ENCODE measurements at regions not wholly inside any gene's neighbourhood (a gene's known extent, or its start where the extent isn't known, plus 50 kb on each side); places are given as distances from the start of the nearest gene placed in this dataset.

DNA sequence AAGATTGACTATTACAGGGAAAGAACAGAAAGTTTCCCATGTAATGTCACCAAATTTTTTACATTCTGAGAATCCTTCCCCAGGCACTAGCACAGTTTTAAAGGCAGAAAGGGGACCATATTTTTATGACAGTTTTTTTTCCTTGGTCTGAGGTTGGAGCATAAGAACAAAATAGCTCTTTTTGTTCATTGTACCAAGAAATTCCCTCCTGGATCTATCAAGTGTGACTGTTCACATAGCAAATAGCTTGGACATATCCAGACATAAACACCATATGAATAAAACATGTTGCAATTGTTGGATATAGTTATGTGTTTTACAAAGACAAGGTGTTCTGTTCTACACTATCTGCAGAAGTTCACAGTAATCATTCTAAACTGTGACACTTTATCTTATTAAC is 182.4 kb upstream of the ADGRL2 start:
- DNase-seq (ENCODE audit: low read depth), result no peak

DNA sequence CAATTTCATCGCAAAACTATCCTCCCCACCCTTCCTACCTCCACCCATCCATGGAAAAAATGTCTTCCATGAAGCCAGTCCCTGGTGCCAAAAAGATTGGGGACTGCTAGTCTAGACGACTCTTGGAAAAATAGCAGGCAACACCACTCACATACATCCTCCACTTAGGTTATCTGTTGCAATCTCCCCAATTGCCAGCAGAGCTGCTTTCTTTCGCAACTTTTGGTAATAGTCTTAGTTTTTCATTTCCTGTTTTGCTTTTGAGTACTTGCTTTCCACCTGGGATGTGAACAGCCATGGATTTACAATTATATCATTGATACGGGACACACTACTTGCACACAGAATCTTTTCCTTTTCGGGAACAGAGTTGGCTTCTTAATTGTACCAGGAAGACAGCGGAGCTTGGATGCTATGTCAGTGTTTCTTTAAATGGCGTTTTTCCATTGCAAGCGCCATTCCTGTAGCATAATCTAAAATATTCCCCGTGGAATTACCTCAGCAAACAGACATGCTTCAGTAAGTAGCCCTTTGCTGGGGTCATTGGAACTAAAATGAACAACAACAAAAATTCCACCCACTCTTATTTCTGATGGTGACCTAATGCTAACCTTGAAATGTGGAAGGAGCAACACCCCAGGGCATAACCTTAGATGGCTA is 183.3 kb upstream of the ADGRL2 start:
- no peak for DNase-seq (ENCODE audit: low read depth)

DNA sequence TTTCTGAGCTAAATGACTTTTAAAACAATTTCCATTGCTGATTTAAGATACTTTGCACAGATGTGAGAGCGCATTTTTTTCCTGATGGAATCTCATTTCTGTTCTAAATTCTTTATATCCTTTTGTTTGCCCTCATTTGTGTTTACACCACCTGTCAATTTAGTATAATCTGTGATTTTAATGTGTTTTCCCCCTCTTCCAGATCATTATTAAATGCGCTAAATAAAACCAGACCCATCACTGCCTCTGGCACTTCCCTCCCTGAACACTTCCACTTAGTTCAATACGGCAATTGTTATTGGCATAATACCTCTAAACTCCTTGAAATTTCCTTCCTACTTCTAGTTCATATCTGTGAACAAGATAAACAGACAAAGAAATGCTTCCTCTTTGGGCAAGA is 186.9 kb upstream of the ADGRL2 start:
- no peak for DNase-seq (ENCODE audit: low read depth)

DNA sequence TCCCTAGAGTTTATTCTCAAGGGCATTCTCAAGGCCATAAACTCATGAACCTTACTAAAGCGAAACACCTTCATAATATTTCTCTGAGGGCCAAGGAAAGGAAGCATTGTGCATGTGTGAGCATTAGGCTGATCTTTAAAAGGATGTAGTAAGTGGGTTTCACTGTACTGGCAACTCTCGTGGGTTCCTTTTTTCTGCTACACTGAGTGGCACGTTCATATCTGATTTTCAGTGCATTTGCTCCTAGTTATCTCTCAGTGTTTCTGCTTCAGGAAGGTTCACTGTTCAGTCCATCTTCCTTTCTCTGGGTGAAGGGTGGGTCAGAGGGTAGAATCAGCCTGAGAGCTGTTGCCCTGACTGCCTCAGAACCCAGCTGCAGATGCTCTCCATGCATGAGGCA is 192.8 kb upstream of the ADGRL2 start:
- no peak for DNase-seq (ENCODE audit: low read depth)

DNA sequence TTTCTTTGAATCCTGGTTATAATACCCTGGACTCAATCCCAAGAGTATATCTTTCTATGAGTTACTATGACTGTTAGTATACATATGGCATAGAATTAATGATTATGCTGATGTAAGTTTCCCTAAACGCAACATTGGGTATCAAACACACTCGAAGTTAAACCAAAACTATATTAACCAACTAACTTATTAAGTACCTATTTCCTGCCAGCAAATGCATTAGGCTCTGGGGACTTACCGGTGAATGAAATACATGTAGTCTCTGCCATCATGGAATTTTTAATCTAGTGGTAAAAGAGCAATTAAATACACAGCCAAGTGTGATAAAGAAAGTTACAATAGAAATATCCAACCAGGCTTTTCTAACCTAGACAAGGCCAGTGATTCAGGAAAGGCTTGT is 193.6 kb upstream of the ADGRL2 start:
- no peak for DNase-seq (ENCODE audit: low read depth)

DNA sequence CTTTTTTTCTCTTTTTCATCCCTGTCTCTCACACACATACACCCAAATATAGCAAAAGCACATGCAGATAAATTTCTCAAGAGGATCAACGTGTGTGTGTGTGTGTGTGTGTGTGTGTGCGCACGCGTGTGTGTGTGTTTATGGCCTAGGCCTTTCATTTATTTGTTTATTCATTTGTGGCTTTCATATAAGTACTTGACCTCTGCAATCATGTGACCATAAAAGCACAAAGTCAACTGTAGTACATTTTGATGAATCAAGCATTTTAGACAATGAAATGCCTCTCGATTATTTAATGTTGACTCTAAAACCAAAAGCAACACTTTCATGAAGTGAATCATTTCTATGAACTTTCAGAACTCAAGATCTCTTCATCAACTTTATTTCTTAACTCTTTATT is 194.1 kb upstream of the ADGRL2 start:
- DNase-seq (ENCODE audit: low read depth), result no peak

DNA sequence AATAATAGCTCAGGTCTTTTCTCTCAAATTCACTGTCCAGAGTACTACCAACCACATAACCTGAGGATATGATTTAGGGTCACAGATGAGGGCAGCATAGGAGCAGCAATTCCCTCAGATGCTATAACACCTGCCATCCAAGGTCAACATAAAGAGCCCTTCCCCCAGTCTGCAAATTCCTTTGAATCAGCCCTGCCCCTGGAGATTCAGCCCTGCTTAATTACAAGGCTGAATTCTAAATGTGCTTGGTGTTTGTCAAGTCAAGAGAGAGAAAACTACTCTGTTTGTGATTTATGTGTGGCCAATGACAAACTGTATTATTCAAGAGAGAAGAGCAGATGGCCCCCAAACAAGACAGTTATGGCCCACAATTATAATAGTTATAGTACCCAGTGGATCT is 195.7 kb upstream of the ADGRL2 start:
- DNase-seq (ENCODE audit: low read depth), result no peak

DNA sequence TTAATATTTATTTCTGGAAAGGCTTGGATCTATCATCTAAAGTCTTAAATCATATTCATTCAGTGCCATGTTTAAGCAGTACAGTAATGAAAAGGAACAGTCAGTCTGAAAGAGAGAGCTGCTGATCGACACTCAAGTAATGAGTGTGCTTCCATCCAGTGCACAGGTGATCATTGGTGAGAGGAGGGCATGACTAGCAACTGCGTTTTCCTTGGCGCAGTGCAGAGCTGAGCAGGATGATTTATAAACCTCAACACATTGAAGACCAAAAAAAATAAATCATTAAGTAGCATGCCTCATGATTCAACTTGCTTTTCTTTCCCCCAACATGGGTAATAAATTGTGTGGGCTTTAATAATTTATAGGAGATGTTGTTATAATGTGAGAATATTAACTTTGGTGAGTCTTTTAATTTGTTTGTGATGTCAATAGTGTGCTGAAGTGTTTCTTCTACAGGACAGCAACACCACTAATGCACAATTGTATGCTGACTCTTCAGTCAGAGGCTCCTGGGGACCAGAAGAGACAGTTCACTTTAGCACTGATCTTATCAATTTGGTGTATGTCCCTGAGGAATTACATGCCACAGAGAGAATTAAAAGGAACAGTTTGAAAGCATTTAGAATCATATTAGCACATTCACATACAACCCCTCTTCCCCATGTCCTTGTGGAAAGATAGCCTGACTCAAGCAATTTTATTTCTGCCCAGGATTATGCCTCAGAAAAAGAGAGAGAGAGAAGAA is 199.7 kb upstream of the ADGRL2 start:
- no peak for DNase-seq (ENCODE audit: low read depth)

DNA sequence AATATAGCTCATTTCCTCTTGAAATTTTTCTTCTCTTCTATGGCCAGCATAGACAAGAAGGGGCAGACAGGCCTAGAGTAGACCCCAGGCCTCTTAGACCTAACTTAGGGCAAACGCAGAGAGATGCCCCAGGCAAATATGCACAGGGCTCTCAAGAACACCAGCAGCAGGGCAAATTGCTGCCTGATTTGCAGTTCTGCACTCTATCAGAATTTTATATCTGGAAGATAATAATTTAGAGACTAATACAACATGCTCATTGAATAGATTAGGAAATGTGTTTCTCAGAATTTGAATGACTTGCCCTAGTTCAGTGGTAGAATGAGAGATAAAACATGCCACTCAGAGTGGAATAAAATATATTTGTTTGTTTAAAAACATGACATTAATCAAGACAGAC is 200.4 kb upstream of the ADGRL2 start:
- DNase-seq (ENCODE audit: low read depth), result no peak

DNA sequence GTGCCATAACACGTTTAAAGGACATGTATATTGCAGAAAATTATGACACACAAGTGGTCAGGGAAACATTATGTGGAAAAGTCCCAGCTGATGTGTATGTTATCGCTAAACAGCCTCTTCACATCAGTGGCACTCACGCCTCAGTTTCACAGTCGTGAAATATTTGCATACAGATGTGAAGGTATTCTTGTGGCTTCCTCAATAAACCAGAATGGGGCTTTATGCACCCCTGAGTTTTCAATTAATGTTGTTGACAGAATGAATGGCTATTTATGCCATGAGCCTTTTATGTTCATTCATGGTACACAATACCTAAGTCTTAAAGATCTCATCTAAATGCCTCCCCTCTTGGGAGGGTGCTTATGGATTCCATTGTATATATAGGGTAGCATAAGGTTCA is 202.1 kb upstream of the ADGRL2 start:
- no peak for DNase-seq (ENCODE audit: low read depth)

DNA sequence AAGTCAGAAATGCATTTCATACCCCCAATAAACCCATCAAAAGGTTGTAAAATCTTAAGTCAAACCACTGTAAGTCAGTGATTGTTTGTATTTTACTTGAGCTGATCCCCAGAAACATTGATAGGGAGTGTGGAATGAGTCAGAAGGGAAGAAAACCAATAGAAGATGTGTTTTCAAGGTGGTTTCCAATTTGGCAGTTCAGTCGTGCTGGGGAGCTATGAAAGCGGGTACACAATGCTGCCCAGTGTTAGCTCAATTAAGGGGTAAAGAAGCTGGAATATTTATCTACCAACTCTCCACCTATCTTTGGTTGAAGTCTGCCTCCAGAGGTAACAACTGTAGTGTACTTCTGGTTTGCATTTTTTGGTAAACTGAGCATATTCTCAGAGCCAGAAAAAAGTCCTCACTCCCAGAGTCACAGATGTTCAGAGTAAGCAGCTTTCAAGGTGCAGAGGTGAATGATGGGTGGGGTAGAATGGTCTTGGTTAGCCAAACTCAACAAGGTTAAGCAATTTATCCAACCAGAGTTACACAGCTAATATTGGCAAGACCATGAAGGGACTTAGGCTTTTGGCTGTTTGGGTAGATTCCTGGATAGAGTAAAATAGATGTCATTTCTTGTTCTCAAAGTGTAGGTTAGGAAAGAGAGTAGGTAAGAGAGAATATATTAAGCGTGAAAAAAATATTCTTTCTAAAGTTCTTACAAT is 202.9 kb upstream of the ADGRL2 start:
- no peak for DNase-seq (ENCODE audit: low read depth)

DNA sequence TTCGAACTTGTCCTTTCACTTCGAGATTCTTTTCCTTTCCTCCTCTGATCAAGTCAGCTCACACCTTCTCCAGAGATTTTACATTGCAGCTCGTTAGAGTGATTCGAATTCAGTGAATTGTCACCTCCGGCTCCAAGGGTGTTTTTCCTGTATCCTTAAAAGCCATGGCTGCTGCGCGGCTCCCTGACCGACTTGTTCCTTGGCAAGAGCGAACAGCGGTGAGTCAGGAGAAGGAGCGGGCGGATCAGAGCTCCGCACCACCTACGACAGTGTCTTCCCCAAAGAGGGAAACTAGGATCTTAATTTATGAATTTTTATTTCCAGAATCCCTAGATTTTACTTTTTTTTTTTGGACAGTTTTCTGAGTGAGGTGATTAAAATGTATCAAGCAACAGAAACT is 204.4 kb upstream of the ADGRL2 start:
- no peak for DNase-seq (ENCODE audit: low read depth)

DNA sequence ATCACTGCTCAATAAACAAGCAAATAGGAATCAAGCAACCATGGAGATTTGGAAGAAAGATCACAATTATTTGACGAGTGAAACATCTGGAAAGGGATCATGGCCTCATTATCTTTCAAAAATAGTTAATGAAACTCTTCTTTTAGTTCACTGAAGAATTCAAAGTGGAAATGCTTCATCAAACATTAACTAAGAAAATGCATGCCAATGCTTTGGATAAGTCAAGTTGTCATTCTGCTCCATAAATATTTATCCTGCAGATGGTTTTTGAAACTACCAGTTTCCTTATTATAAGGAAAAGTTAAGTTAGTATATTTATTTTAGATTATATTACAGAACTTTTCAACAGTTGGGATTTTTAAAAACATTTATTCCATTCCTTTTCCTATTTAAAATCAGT is 206.5 kb upstream of the ADGRL2 start:
- DNase-seq (ENCODE audit: low read depth), result no peak

DNA sequence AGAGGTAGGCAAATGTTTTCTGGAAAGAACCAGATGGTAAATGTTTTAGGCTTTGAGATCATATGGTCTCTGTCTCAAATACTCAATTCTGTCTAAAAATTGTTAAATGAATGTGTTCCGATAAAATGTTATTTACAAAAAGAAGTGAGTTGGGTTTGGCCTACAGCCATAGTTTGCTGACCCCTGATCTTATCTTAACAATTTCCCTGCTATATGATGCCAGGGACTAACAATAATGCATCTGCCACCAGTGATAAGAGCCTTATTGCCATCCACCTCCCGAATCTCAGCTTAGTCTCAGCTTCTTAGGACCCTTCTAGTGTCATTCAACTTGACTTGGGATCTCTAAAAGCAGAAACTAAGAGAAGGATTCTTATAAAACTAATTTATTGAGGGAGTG is 208.5 kb upstream of the ADGRL2 start:
- DNase-seq (ENCODE audit: low read depth), result no peak

DNA sequence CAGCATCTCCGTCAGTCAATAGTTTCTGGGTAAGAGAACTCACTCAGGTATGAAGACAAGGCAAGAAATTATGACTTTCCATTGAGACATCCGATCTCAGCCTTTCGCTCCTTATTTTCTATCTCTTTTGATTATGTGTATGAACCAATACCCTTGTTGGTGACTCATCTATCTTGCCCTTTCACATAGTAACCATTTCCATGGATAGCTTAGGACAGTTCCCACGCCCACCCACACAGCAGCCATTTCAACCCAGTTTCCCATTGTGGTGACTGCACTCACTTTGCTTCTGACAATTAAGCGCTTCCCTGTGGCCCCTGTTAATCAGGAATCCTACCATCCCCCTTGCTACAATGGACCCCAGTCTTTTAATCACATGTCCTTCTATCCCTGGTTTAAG is 210.6 kb upstream of the ADGRL2 start:
- no peak for DNase-seq (ENCODE audit: low read depth)

DNA sequence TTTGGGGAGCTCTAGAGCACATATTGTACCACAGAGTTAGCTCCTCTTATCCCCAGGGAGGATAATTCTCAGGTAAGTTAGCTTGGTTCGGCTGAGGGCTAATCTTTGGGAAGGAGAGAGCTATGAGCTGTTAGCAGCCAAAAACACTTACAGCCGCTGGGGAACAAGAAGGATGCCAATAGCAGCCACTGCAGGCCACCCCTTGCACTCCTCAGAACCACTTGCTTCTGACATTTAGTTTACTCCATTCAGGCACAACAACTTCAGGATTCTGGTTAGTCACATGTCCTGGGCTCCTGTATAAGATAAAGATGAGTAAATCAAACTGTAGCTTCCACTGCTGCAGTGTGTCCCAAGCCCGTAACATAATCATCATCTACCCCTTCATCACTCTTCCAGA is 212.6 kb upstream of the ADGRL2 start:
- no peak for DNase-seq (ENCODE audit: low read depth)

DNA sequence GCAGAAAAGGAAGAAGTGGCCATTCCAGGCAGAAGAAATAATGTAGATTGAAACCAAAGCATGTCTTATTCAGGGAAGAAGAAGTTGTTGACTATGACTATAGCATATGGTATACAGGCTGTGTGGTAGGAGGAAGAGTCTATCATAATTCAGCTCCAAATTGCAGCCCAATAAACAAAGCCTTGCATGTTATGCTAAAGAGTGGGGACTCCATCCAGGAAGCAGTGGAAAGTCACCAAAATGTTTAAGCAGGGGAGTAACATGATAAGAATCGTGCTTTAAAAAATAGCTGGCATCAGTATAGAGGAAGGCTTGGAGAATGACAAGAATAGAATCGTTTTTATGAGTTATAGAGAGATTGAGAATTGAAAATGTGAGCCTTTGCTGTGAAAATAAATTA is 213.3 kb upstream of the ADGRL2 start:
- no peak for DNase-seq (ENCODE audit: low read depth)

DNA sequence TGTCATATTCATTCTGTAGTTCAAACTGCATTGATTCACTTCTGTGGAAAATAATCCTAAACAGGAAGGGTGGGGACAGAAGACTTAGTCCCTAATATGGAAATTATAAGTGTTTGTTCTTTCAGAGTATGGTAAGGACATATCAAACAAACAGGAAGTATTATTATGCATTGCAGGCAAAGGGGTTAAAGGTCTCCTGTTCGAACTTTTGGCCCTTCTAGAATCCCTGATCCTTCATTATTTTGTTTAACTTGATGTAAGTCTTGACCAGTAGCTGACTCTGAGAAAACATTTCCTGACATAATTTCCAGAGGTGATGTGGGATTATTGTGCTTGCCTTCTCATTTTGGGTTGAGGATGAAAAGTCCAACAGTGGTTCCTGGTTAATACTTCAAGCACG is 215.4 kb upstream of the ADGRL2 start:
- no peak for DNase-seq (ENCODE audit: low read depth)

DNA sequence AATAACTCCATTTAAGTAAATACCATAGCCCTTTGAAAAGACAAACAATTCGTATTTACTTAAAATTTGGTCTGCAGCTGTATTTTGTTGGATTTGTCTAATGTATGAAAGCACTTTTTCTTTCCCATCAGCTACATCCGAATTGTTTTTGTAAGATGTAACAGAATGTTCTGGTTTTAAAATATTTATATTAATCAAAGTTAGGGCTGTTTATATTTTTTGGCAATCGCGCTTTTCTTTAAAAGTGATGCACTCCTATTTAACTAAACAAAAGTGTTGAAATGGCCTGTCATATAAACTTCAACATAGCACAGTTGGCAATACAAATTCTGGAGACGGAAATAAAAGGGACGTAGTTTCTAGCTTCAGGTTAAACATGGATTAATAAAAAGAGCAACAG is 216.3 kb upstream of the ADGRL2 start:
- no peak for DNase-seq (ENCODE audit: low read depth)

DNA sequence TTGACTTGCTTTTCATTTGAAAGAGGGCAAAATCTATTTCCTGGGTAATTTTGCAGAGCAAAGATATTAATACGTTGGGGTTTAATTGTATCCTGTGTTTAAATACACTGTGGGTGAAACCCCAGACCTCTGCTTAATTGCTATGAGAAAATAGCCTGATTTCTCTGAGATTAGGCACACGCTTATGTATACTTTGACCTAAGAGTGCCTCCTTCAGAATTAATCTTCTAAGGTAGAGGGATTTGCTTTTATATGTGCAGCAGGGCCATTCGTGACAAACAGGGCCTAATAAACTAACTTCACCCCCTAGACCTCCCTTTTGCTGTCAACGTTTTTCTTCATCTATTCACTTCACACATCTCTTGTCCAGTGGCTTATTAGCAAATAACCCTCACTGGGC is 216.9 kb upstream of the ADGRL2 start:
- DNase-seq (ENCODE audit: low read depth), result no peak

DNA sequence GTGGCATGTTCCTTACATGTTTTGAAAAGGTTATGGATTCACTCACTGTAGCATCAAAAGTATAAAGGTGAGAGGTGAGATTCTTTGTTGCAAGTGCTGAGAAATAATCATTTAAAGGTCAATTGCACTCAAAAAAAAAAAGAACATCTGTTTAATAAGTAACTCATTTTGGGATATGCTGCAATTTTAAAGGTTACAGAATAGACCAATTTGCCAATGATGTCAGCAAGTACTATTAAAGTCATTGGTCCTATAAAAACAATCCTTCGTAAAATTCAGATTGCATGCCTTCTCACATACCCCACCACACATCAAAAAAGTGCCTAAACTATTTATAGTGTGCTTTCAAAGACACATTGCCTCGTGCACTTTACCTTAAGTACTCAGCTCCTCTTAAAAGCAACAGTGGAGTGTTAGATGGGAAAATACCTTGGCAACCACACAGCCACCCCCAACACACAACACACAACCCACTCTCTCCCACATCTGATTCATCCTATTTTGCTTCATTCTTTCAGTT is 218.2 kb upstream of the ADGRL2 start:
- no peak for DNase-seq (ENCODE audit: low read depth)

DNA sequence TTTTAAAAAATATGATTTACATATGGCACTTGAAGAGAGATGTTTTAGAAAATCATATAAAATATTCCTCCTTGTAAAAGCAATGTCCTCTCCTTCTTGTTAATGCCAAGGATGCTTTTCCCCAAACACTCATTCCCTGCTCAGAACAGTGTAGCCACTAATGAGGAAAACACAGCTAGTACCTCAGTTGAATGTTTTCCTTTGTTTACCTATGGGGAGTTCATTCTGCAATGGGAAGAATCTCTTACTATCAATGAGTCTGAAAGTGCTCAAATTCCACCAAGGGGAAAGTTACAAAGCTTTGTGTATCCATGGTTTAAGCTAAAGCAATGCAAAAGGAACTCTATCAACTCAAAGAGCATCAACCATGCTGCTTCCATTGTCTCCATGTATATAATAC is 221.9 kb upstream of the ADGRL2 start:
- DNase-seq (ENCODE audit: low read depth), result no peak

DNA sequence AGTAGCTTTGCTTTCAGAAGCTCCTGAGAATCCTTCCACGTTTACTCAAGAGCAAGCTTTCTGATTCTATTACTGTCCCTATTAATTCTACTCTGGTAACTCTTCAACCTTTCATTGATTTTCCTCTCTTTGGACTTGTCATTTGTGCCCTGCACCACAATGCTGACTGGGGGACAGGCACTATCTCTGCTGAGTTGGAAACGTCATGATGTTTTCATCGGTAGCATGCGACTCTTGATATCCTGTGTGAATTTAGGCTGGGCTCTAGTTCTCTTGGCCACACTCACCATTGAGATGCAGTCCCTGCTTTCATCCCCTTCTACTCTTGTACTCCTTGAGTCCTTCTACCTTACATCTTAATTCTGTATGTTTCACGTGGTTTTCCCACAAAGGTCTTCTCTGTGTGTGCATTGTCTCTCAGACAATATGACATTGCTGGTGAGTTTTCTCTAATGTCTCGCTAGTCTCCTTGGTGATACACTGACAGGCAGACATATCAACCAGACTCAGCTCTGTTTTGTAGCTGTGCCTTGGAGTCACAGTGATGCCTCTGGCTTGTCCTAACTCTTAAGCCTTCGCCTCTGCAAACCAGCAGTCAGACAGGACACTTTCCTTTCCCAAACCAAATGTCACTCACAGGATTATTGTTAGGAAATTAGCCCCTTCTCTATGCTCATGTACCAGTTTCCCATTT is 223.6 kb upstream of the ADGRL2 start:
- no peak for DNase-seq (ENCODE audit: low read depth)

All from activated T-cell treated with anti-CD3 and anti-CD28 coated beads for 48 hours (primary cell).